ENCODE measurements at regions not wholly inside any gene's neighbourhood (a gene's known extent, or its start where the extent isn't known, plus 50 kb on each side); places are given as distances from the start of the nearest gene placed in this dataset.
A peak's percentile ranks its signal among the peaks of the same experiment; 100 is the strongest.

DNA sequence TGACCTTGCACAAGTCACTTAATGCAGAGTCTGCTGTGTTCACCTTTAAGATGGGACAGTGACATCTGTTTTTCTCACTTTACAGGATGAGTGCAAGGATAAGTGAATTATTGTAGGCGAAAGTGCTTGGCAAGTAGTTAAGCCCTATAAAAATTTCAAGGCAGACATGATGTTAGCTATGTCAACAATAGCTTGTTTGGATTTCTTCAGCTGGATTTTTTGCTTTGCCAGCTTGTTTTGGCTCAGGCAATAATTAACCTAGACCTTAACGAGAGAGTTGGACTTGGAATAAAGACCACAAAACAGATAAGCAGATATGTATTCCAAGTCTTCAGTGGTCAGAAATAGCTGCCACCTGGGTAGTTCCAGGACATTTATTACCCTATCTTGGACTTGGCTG, 255.2 kb downstream of the ARL4A start:
- H3K36me3 ChIP-seq (replicated peaks; ENCODE audit: control insufficient read depth, insufficient read depth, low read length): no peaks in the 10 kb centered on the region; the same call in 1 of the 2 replicates
- no peak overlapping the region for H3K4me3 ChIP-seq (ENCODE audit: insufficient read depth, low read depth, low read length)
- no peak for DNase-seq
- no peaks in the 10 kb centered on the region for H3K27me3 ChIP-seq (ENCODE audit: control insufficient read depth, insufficient read depth, low read length)

DNA sequence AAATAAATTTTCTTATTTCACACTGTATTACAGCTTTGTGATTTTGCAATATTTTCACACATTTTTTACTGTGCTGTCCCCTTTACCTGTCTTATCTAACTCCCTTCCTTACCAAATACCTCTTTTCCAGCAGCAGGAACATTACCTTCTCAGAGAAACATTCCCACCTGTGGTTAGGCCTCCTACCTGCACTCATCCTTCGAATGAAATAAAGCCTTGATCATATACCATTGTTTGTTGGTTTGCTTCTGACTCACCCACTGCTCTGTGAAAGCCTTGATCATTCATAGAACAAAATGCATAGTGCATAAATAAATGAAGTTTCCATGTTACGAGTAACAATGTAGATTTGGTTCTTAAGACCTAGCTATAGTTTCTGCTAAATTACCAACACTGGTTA, 256.3 kb downstream of the ARL4A start:
- H3K27me3 ChIP-seq (ENCODE audit: control insufficient read depth, insufficient read depth, low read length): no peaks in the 10 kb centered on the region
- H3K36me3 ChIP-seq (replicated peaks; ENCODE audit: control insufficient read depth, insufficient read depth, low read length): no peaks in the 10 kb centered on the region; the same call in 1 of the 2 replicates
- H3K4me3 ChIP-seq (ENCODE audit: insufficient read depth, low read depth, low read length): no peak overlapping the region
- peak; percentile 24 for DNase-seq

DNA sequence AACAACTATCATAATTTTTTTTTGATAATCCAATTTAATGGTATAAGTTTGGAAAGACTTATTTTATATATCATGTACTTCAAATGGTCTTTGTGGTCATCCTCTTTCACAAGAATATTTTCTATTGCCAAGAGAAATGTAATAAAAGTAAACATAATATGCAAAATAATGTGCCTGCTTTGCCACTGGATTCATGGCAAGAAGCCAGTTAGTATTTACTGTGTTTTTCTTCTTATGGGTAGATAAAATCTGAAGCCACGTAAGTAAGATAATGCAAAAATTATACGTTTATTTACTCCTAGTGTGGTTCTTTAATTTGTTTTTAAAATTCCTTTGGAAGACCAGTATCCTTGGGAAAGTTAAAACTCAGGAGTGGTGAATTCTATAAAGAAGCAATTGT, 258.5 kb downstream of the ARL4A start:
- no peak for DNase-seq
- Histone ChIP-seq H3K4me3 (ENCODE audit: insufficient read depth, low read depth, low read length) (no peak overlapping the region), H3K36me3 (replicated peaks; ENCODE audit: control insufficient read depth, insufficient read depth, low read length) (no peaks in the 10 kb centered on the region), H3K27me3 (ENCODE audit: control insufficient read depth, insufficient read depth, low read length) (no peaks in the 10 kb centered on the region)

DNA sequence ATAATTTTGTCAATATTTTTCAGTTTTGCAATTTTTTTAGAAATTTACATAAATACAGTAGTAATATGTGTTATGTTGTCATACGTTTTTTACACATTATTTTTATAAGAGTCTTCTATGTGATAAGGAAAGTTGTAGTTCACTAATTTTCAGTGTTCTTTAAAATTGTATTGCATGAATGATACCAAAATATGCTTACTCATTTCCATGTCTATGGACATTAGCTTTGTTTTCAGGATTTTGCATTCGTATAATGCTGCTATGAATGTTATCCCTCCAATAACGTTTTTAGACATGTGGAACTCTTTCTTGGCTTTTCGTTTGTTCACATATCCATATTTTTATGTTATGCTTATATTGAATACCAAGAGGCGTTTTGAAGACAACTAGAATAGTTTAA, 260.0 kb downstream of the ARL4A start:
- no peak overlapping the region for H3K4me3 ChIP-seq (ENCODE audit: insufficient read depth, low read depth, low read length)
- H3K36me3 ChIP-seq (replicated peaks; ENCODE audit: control insufficient read depth, insufficient read depth, low read length): no peaks in the 10 kb centered on the region
- no peaks in the 10 kb centered on the region for H3K27me3 ChIP-seq (ENCODE audit: control insufficient read depth, insufficient read depth, low read length)
- DNase-seq: no peak

DNA sequence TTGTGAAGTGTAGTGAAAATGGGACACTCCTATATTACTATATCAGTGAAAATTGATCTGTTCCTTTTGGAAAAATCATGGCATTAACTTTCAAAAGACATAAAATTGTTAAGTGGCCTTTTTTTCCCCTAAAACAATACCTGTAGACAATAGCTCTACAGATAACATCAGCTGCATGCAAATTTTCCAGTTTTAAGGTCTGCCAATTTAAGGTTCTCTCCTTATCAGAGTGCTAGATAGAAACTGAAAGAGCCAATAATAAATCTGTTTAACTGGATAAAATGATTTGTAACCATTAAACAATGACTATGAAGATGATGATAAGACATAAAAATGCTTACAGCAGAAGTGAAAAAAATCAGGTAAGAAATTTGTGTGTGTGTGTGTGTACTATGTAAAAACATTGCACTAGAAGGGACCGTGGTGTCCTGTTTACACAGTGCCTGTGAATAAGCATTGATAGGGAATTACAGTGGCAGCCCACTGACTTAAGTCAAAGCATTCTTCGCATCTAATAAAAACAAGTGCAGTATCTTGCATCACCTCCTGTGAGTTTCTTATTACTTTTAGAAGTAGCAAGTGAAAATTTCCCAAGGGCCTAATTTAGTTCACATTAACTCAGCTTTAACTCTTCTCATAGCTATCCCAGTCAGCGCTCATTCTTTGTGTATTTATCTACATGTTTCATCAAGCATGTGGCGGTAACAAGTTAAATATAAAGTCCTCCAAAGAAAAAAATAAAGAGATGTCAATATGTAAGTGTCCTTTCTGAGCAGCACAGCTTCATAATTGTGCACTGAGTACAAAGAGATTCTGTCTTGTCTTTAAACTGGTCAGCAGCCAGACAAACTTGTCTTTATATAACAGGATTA, 261.9 kb downstream of the ARL4A start:
- no peaks in the 10 kb centered on the region for H3K36me3 ChIP-seq (replicated peaks; ENCODE audit: control insufficient read depth, insufficient read depth, low read length)
- H3K27me3 ChIP-seq (ENCODE audit: control insufficient read depth, insufficient read depth, low read length): no peaks in the 10 kb centered on the region
- DNase-seq: no peak
- H3K4me3 ChIP-seq (ENCODE audit: insufficient read depth, low read depth, low read length): no peak overlapping the region

DNA sequence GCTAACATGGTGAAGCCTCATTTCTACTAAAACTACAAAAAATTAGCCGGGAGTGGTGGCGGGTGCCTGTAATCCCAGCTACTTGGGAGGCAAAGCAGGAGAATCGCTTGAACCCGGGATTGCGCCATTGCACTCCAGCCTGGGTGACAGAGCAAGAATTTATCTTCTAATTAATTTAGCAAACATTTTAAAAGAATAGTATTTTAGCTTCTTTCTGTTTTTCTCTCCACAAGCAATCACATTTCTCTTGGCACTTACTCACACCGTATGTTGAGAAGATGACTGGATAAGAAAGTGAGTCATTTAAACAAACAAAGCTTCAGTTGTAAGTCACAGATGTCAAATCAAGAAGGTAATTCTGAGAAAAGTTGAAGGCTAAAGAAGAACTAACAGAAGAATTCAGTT, 264.0 kb downstream of the ARL4A start:
- H3K4me3 ChIP-seq (ENCODE audit: insufficient read depth, low read depth, low read length): no peak overlapping the region
- DNase-seq: no peak
- H3K36me3 ChIP-seq (replicated peaks; ENCODE audit: control insufficient read depth, insufficient read depth, low read length): no peaks in the 10 kb centered on the region
- no peaks in the 10 kb centered on the region for H3K27me3 ChIP-seq (ENCODE audit: control insufficient read depth, insufficient read depth, low read length)

DNA sequence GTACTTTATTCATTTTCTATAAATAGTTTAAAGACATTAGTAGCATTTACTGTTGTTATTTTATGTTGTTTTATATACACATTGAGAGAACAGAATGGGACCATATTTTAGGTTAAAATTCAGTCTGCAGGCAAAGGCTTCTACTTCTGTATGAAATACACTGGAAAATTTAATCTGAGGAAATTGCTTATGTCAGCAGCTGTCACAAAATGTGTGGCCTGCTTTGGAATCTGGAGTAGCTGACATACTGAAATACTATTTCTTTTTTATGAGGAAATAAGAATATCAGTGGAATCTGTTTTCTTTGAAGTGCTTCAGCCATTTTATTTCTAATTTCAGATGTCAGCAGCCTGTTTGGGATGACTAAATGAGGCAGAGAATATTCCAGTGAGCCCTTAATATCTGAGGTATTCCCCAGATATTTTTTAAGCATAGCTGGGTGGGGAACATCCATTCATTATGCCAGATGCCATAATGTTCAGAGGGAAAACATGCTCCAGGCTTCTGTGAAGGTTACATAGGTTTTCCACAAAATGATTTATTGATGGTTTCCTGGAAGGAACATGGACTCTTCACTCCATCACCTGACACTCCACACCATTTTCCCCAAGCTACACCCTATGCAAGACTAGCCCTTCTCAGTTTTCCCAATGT, 267.1 kb downstream of the ARL4A start:
- Histone ChIP-seq H3K4me3 (ENCODE audit: insufficient read depth, low read depth, low read length) (no peak overlapping the region), H3K36me3 (replicated peaks; ENCODE audit: control insufficient read depth, insufficient read depth, low read length) (no peaks in the 10 kb centered on the region), H3K27me3 (ENCODE audit: control insufficient read depth, insufficient read depth, low read length) (no peaks in the 10 kb centered on the region)
- no peak for DNase-seq

DNA sequence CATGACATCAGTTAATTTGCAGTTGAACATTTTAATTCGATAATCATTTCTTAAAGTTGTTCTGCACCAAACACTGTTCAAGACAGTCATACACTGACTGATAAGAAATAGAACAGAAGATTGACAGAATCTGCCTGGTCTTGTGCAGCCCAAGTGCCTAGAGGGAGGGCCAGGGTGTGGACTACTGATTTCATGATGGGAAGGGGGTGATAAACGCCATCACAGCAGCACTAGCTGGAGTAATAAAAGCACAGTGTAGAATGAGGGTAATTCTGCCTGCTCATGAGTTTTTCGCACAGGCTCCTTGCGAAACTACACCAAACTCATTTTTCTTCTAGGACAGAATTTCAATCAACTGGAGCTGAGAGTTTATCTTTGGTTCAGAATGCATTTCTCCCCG, 270.1 kb downstream of the ARL4A start:
- Histone ChIP-seq H3K4me3 (ENCODE audit: insufficient read depth, low read depth, low read length) (no peak overlapping the region), H3K27me3 (ENCODE audit: control insufficient read depth, insufficient read depth, low read length) (no peaks in the 10 kb centered on the region), H3K36me3 (replicated peaks; ENCODE audit: control insufficient read depth, insufficient read depth, low read length) (no peaks in the 10 kb centered on the region)
- no peak for DNase-seq

DNA sequence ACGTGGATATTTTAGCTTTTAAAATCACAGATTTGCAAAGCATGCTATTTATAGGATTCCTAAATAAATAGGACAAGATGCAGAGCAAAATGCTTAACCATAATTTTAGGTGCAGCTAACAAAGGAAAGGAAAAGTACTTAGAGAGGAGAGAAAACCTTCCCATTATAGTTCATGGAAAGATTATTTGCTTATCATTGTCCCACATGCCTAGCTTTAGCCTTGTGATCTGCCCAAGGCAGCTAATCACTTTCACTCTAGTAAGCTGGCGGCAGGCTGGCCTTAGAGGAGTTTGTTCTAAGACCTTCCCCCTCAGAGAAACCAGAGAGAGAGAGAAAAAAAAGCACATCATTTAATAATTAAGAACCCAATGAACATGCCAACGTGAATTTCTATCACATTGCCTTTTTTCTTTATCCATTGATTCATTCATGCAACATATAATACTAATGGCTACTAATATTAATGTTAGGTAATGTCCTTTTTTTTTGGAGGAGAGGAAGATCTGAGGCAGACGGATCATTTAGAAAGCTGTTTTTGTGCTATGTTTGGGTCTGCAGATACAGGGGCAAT, 274.6 kb downstream of the ARL4A start:
- no peaks in the 10 kb centered on the region for H3K36me3 ChIP-seq (replicated peaks; ENCODE audit: control insufficient read depth, insufficient read depth, low read length)
- H3K27me3 ChIP-seq (ENCODE audit: control insufficient read depth, insufficient read depth, low read length): no peaks in the 10 kb centered on the region
- no peak overlapping the region for H3K4me3 ChIP-seq (ENCODE audit: insufficient read depth, low read depth, low read length)
- DNase-seq: no peak

DNA sequence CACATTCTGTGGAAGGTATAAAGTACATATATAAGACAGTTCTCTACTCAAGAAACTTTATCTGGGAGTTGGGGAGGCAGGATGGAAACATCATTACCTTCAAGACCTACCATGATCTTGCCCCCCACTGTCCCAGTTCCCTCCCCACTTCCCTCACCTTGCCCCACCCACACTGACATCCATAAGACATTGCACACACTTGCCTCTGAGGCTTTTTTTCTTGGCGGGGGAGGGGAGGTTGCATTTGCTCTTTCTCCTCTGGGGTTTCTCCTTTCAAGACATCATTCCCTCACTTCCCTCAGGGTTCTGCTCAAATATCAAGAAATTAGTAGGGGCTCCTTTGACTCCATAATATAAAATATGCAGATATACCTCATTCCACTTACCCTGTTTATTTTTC, 276.0 kb downstream of the ARL4A start:
- Histone ChIP-seq H3K27me3 (ENCODE audit: control insufficient read depth, insufficient read depth, low read length) (no peaks in the 10 kb centered on the region), H3K36me3 (replicated peaks; ENCODE audit: control insufficient read depth, insufficient read depth, low read length) (no peaks in the 10 kb centered on the region), H3K4me3 (ENCODE audit: insufficient read depth, low read depth, low read length) (no peak overlapping the region)
- no peak for DNase-seq

DNA sequence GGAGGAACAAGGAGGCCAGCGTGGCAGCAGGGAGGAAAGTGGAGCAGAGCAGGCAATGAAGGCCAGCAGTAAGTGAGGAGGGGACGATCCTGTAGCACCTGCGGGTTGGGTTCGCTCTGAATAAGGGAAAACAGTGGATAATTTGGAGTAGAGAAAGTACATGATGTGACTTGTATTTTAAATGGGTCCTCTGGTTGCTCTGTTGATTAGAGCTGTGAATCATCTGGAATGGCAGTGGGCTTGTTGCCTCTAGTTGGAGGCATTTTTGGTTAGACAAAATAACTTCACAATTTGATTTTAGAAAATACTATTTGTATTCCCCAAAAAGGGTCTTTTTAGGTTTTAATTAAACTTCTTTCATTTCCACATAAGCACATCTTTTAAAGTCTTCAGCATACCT, 277.4 kb downstream of the ARL4A start:
- H3K27me3 ChIP-seq (ENCODE audit: control insufficient read depth, insufficient read depth, low read length): no peaks in the 10 kb centered on the region
- no peak overlapping the region for H3K4me3 ChIP-seq (ENCODE audit: insufficient read depth, low read depth, low read length)
- DNase-seq: no peak
- no peaks in the 10 kb centered on the region for H3K36me3 ChIP-seq (replicated peaks; ENCODE audit: control insufficient read depth, insufficient read depth, low read length)

DNA sequence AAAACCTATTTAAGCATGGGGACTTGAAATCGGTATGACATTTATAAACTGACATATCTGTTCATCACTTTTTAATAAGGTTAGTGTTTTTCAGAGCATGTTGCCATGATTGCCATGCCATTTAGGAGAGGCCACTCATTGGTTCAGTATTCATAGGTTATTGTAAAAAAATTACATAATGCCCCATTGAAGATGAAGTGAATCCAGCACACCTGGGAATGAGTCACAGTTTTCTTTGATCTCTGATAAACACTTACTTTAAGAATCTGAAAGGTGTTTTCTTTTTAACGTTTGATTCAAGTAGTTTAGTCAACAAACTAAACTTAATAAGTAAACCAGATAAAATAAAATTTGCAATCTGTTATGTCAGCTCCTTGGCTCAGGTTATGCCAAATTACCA, 278.3 kb downstream of the ARL4A start:
- no peaks in the 10 kb centered on the region for H3K36me3 ChIP-seq (replicated peaks; ENCODE audit: control insufficient read depth, insufficient read depth, low read length)
- no peaks in the 10 kb centered on the region for H3K27me3 ChIP-seq (ENCODE audit: control insufficient read depth, insufficient read depth, low read length)
- no peak overlapping the region for H3K4me3 ChIP-seq (ENCODE audit: insufficient read depth, low read depth, low read length)
- DNase-seq: no peak

DNA sequence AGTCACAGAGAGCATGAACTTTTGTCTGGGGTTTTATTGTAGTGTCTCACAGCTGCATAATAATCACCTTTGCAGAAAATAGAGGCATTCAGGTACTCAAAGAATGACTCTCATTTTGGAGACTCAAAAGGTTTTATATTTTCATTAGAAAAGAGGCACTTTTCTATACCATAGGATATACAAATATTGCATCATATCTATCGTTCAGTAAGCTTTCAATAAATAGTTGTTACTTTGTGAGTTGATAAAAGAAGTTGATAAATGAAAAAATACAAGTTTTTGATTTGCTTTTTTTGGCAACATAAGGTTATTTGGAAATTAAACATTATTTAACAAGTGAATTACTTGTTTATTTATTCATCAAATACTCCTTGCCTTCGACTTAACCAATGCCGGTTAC, 279.9 kb downstream of the ARL4A start:
- Histone ChIP-seq H3K27me3 (ENCODE audit: control insufficient read depth, insufficient read depth, low read length) (no peaks in the 10 kb centered on the region), H3K4me3 (ENCODE audit: insufficient read depth, low read depth, low read length) (no peak overlapping the region), H3K36me3 (replicated peaks; ENCODE audit: control insufficient read depth, insufficient read depth, low read length) (no peaks in the 10 kb centered on the region)
- DNase-seq: no peak

DNA sequence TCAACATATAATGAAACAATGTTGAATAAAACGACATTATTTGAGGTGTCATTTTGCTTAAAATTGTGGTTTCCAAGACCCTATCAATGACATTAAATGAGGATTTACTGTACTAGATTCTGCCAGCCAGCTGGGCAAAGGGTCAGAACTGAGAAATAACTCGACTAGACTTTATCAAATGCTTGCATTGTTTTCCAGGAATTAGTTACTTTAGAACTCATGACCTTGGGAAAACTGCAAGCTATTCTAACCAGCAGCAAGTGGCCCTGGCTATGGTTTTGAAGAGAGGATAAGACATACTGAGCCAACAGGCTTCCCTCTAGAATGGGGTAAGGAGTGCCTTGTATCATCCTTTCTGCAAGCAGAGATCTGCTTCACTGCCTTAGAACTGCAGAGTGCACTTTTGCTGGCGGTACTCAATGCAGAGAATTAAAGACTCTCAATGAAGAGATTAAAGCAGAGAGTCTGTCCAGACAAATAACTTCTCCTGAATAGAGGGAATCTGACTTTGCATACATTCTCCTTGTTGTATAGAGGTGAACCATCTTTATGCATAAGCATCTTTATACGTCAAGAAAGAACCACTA, 281.5 kb downstream of the ARL4A start:
- Histone ChIP-seq H3K36me3 (replicated peaks; ENCODE audit: control insufficient read depth, insufficient read depth, low read length) (no peaks in the 10 kb centered on the region), H3K4me3 (ENCODE audit: insufficient read depth, low read depth, low read length) (no peak overlapping the region), H3K27me3 (ENCODE audit: control insufficient read depth, insufficient read depth, low read length) (no peaks in the 10 kb centered on the region)
- no peak for DNase-seq

DNA sequence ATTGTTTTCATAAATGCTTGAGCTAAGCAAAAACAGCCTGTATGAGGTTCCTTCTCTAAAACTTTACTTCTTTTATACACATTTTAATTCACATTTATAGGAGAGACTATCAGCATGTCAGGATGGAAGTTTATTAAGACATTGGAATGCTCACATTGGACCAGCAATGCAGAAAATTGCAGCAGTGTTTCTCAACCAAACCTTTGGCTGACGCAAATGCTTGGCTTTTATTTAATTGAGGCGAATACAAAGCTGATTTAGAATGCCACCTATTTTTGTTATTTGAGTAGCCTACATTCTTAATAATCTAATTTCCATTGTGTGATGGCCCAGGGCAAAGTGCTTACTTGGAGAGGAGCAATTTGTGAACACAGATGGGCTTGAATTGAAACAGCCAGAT, 283.2 kb downstream of the ARL4A start:
- Histone ChIP-seq H3K27me3 (ENCODE audit: control insufficient read depth, insufficient read depth, low read length) (no peaks in the 10 kb centered on the region), H3K36me3 (replicated peaks; ENCODE audit: control insufficient read depth, insufficient read depth, low read length) (no peaks in the 10 kb centered on the region), H3K4me3 (ENCODE audit: insufficient read depth, low read depth, low read length) (no peak overlapping the region)
- DNase-seq: no peak

Measured in H7 (cell line).